Keratinocyte (primary cell): ENCODE measurements at regions not wholly inside any gene's neighbourhood (a gene's known extent, or its start where the extent isn't known, plus 50 kb on each side); places are given as distances from the start of the nearest gene placed in this dataset.

ENCODE experiments used
- DNase-seq: peaks from one replicate; pipeline ENCODE4 v3.0.0-alpha.2; 2011; ENCODE audit warnings: low read depth, missing footprints, low spot score
- FAIRE-seq: peaks from 2 replicates; lab custom pipeline; 2011; peaks lifted over from hg19 to GRCh38; lab: Jason Lieb, UNC
- H2AFZ ChIP-seq: 2 replicates; pipeline ENCODE4 v1.6.0; 2012; ENCODE audit warnings: low read length, control low read depth, inconsistent platforms; ENCODE audit not compliant: control insufficient read depth
- H3K27ac ChIP-seq: 2 replicates; pipeline ENCODE4 v1.5.1; 2011; ENCODE audit warnings: low read length; ENCODE audit not compliant: control insufficient read depth, insufficient read depth
- H3K27me3 ChIP-seq: 3 replicates; pipeline ENCODE4 v1.6.0; 2011; ENCODE audit warnings: low read length; ENCODE audit not compliant: control insufficient read depth, insufficient read depth; ENCODE audit errors: extremely low read depth
- H3K36me3 ChIP-seq, 2 experiments: 2 replicates in 1 of 2; 3 replicates in 1 of 2; pipeline ENCODE4 v1.5.1; 2011; ENCODE audit warnings: low read length in 2 of 2, mild to moderate bottlenecking in 1 of 2; ENCODE audit not compliant: control insufficient read depth in 2 of 2, insufficient read depth in 2 of 2; ENCODE audit errors: extremely low read depth in 1 of 2
- H3K4me1 ChIP-seq: 3 replicates; pipeline ENCODE4 v1.5.1; 2011; ENCODE audit warnings: low read length; ENCODE audit not compliant: control insufficient read depth, insufficient read depth; ENCODE audit errors: extremely low read depth
- H3K4me2 ChIP-seq: 3 replicates; pipeline ENCODE4 v1.6.0; 2011; ENCODE audit warnings: low read depth, low read length; ENCODE audit not compliant: control insufficient read depth, insufficient read depth; ENCODE audit errors: extremely low read depth
- H3K4me3 ChIP-seq, 3 experiments: fragments of 200-600 bp in 1 of 3; sonication (generic) in 1 of 3; 2 replicates in 2 of 3; 3 replicates in 1 of 3; pipeline ENCODE4 v1.5.1; 2011 to 2016; ENCODE audit warnings: low read length in 3 of 3, mild to moderate bottlenecking in 3 of 3, control low read depth in 2 of 3, inconsistent platforms in 1 of 3, low read depth in 1 of 3, mixed read lengths in 1 of 3, mixed run types in 1 of 3, moderate library complexity in 1 of 3; ENCODE audit not compliant: control insufficient read depth in 2 of 3, insufficient read depth in 2 of 3; ENCODE audit errors: extremely low read depth in 1 of 3
- H3K79me2 ChIP-seq: 2 replicates; pipeline ENCODE4 v1.6.0; 2012; ENCODE audit warnings: low read length; ENCODE audit not compliant: control insufficient read depth, insufficient read depth
- H3K9ac ChIP-seq: 3 replicates; pipeline ENCODE4 v1.6.0; 2011; ENCODE audit warnings: low read length; ENCODE audit not compliant: control insufficient read depth, insufficient read depth; ENCODE audit errors: extremely low read depth
- H3K9me1 ChIP-seq: 3 replicates; pipeline ENCODE4 v1.6.0; 2011; ENCODE audit warnings: low read length; ENCODE audit not compliant: control insufficient read depth, insufficient read depth; ENCODE audit errors: extremely low read depth
- H3K9me3 ChIP-seq: 2 replicates; pipeline ENCODE4 v1.5.1; 2012; ENCODE audit warnings: low read depth, low read length; ENCODE audit not compliant: control insufficient read depth
- H4K20me1 ChIP-seq: 3 replicates; pipeline ENCODE4 v1.6.0; 2011; ENCODE audit warnings: low read length; ENCODE audit not compliant: control insufficient read depth, insufficient read depth; ENCODE audit errors: extremely low read depth
- CTCF ChIP-seq, 3 experiments: IDR thresholded peaks in 1 of 3; conservative IDR thresholded peaks in 1 of 3; optimal IDR thresholded peaks in 1 of 3; 2 replicates in 2 of 3; 3 replicates in 1 of 3; pipeline versions ENCODE3 to v1.5.1; 2011; ENCODE audit warnings: low read length in 3 of 3, mild to moderate bottlenecking in 3 of 3, moderate library complexity in 2 of 3, control low read depth in 1 of 3, inconsistent platforms in 1 of 3; ENCODE audit not compliant: insufficient read depth in 2 of 3; ENCODE audit errors: extremely low read depth in 1 of 3
- EZH2 ChIP-seq: IDR thresholded peaks from one replicate; pipeline ENCODE4 v1.6.1; 2012; ENCODE audit warnings: inconsistent platforms, mild to moderate bottlenecking, low read length, moderate library complexity
- dilution Hi-C: fragments of 300-500 bp; cut with MboI; formaldehyde crosslinking; loops from one replicate; pipeline ENCODE4 v1.7.0; 2020; ENCODE audit warnings: low sequenced_read_pairs; ENCODE audit not compliant: extremely low pct_ligation_motif_present

GRCh38 chr3:181791056-181791955 is 79.6 kb downstream of the SOX2 start:
- H2AFZ ChIP-seq = peak overlapping the region; percentile 31
- dilution Hi-C loops = no loop called here

DNA sequence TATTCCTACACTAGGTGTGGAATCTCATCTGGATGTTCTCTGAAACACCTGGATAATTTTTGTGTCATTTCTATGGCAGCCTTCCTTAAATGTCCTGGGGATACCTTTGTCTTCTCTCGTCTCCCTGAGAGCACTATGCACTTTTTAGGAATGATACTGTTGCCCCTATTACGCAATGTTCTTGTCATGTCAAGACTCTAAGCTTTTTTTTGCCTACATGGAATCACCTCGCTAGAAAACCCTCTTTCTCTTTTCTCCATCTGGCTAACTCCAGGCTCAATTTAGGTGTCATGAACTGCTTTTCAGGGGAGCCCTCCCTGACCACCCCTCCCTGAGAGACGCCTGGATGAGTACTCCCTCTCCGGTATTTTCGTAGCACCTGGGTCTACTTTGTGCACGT is 81.3 kb downstream of the SOX2 start:
- Histone ChIP-seq H3K4me2 (no peak overlapping the region), H3K4me1 (no peaks in the 10 kb centered on the region), H2AFZ (no peak overlapping the region), H3K9ac (no peak overlapping the region), H3K9me3 (no peaks in the 10 kb centered on the region), H3K27me3 (no peaks in the 10 kb centered on the region), H3K36me3 (no peaks in the 10 kb centered on the region), H4K20me1 (no peaks in the 10 kb centered on the region), H3K9me1 (no peaks in the 10 kb centered on the region), H3K27ac (no peak overlapping the region), H3K4me3 (no peak overlapping the region), H3K79me2 (no peaks in the 10 kb centered on the region)
- FAIRE-seq (no peak), DNase-seq (no peak)
- dilution Hi-C loops = no loop called here
- TF ChIP-seq CTCF (optimal IDR thresholded peaks at IDR 0.05 in 1 of 3, IDR thresholded peaks at IDR 0.05 in 1 of 3, conservative IDR thresholded peaks at IDR 0.05 in 1 of 3; ENCODE audit: extremely low read depth in 1 of 3, insufficient read depth in 2 of 3, low read length in 3 of 3) (no peak), EZH2 (no peak)

More at GRCh38 chr3:181791056-181791955, 79.6 kb downstream of the SOX2 start:
- Histone ChIP-seq H3K9me1 (no peaks in the 10 kb centered on the region), H3K9ac (no peak overlapping the region), H3K9me3 (no peaks in the 10 kb centered on the region), H3K4me2 (no peak overlapping the region), H3K36me3 (no peaks in the 10 kb centered on the region), H3K27me3 (no peaks in the 10 kb centered on the region), H3K4me1 (no peaks in the 10 kb centered on the region), H3K27ac (no peak overlapping the region), H4K20me1 (no peaks in the 10 kb centered on the region), H3K79me2 (no peaks in the 10 kb centered on the region), H3K4me3 (no peak overlapping the region)
- no peak for FAIRE-seq
- no peak for DNase-seq
- TF ChIP-seq EZH2 = no peak
- TF ChIP-seq CTCF (optimal IDR thresholded peaks at IDR 0.05 in 1 of 3, IDR thresholded peaks at IDR 0.05 in 1 of 3, conservative IDR thresholded peaks at IDR 0.05 in 1 of 3; ENCODE audit: extremely low read depth in 1 of 3, insufficient read depth in 2 of 3, low read length in 3 of 3) = no peak
